ENCODE measurements at regions not wholly inside any gene's neighbourhood (a gene's known extent, or its start where the extent isn't known, plus 50 kb on each side); places are given as distances from the start of the nearest gene placed in this dataset.

GRCh38 chr10:125451319-125451718 is 231.6 kb downstream of the TEX36 start:
- TF ChIP-seq, protein P1, sequence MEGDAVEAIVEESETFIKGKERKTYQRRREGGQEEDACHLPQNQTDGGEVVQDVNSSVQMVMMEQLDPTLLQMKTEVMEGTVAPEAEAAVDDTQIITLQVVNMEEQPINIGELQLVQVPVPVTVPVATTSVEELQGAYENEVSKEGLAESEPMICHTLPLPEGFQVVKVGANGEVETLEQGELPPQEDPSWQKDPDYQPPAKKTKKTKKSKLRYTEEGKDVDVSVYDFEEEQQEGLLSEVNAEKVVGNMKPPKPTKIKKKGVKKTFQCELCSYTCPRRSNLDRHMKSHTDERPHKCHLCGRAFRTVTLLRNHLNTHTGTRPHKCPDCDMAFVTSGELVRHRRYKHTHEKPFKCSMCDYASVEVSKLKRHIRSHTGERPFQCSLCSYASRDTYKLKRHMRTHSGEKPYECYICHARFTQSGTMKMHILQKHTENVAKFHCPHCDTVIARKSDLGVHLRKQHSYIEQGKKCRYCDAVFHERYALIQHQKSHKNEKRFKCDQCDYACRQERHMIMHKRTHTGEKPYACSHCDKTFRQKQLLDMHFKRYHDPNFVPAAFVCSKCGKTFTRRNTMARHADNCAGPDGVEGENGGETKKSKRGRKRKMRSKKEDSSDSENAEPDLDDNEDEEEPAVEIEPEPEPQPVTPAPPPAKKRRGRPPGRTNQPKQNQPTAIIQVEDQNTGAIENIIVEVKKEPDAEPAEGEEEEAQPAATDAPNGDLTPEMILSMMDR (IDR thresholded peaks at IDR 0.05): no peak
- TF ChIP-seq POLR2A (IDR thresholded peaks at IDR 0.05): no peak

Measured in adrenal gland (tissue), 5 donors.